Astrocyte (in vitro differentiated cells and primary cell): ENCODE measurements at regions not wholly inside any gene's neighbourhood (a gene's known extent, or its start where the extent isn't known, plus 50 kb on each side); places are given as distances from the start of the nearest gene placed in this dataset.

Experiments used
- DNase-seq: peaks from one replicate; pipeline ENCODE4 v3.0.0-alpha.2; 2010; ENCODE audit warnings: low read depth
- FAIRE-seq: peaks from 2 replicates; lab custom pipeline; 2011; peaks lifted over from hg19 to GRCh38; lab: Jason Lieb, UNC
- H2AFZ ChIP-seq: 2 replicates; pipeline ENCODE4 v1.6.0; 2012; ENCODE audit warnings: low read depth, low read length, inconsistent platforms
- H3K27ac ChIP-seq: 2 replicates; pipeline ENCODE4 v1.5.1; 2011; ENCODE audit warnings: low read depth, low read length, inconsistent platforms
- H3K27me3 ChIP-seq: 2 replicates; pipeline ENCODE4 v1.6.0; 2011; ENCODE audit warnings: low read length, inconsistent platforms; ENCODE audit not compliant: insufficient read depth
- H3K36me3 ChIP-seq: 2 replicates; pipeline ENCODE4 v1.5.1; 2011; ENCODE audit warnings: low read length, inconsistent platforms; ENCODE audit not compliant: insufficient read depth
- H3K4me1 ChIP-seq: 2 replicates; pipeline ENCODE4 v1.5.1; 2011; ENCODE audit warnings: low read length, inconsistent platforms; ENCODE audit not compliant: insufficient read depth
- H3K4me2 ChIP-seq: 2 replicates; pipeline ENCODE4 v1.6.0; 2012; ENCODE audit warnings: low read length, inconsistent platforms
- H3K4me3 ChIP-seq: 2 replicates; pipeline ENCODE4 v1.5.1; 2011; ENCODE audit warnings: low read depth, mild to moderate bottlenecking, low read length, inconsistent platforms; ENCODE audit not compliant: insufficient read depth
- H3K79me2 ChIP-seq: 2 replicates; pipeline ENCODE4 v1.6.0; 2012; ENCODE audit warnings: mild to moderate bottlenecking, low read length, inconsistent platforms; ENCODE audit not compliant: insufficient read depth
- H3K9ac ChIP-seq: 2 replicates; pipeline ENCODE4 v1.6.0; 2012; ENCODE audit warnings: mild to moderate bottlenecking, low read length, inconsistent platforms
- H3K9me3 ChIP-seq: 2 replicates; pipeline ENCODE4 v1.5.1; 2012; ENCODE audit warnings: low read depth, mild to moderate bottlenecking, low read length, inconsistent platforms; ENCODE audit not compliant: insufficient read depth
- H4K20me1 ChIP-seq: 2 replicates; pipeline ENCODE4 v1.6.0; 2012; ENCODE audit warnings: low read length, inconsistent platforms; ENCODE audit not compliant: insufficient read depth
- H3K27ac Mint-ChIP-seq: one replicate; pipeline ENCODE4 v1.8.0; 2021; ENCODE audit warnings: mild to moderate bottlenecking, mixed read lengths; ENCODE audit not compliant: unreplicated experiment
- H3K27me3 Mint-ChIP-seq: one replicate; pipeline ENCODE4 v1.8.0; 2021; ENCODE audit warnings: low read depth, mixed read lengths; ENCODE audit not compliant: unreplicated experiment
- H3K36me3 Mint-ChIP-seq: one replicate; pipeline ENCODE4 v1.8.0; 2021; ENCODE audit warnings: low read depth, mixed read lengths; ENCODE audit not compliant: unreplicated experiment
- H3K4me1 Mint-ChIP-seq: one replicate; pipeline ENCODE4 v1.8.0; 2021; ENCODE audit warnings: low read depth, mixed read lengths; ENCODE audit not compliant: unreplicated experiment
- H3K4me3 Mint-ChIP-seq: one replicate; pipeline ENCODE4 v1.8.0; 2021; ENCODE audit warnings: mild to moderate bottlenecking, moderate library complexity, mixed read lengths; ENCODE audit not compliant: unreplicated experiment
- H3K9me3 Mint-ChIP-seq: one replicate; pipeline ENCODE4 v1.8.0; 2021; ENCODE audit warnings: mild to moderate bottlenecking, mixed read lengths; ENCODE audit not compliant: unreplicated experiment
- CTCF ChIP-seq: IDR thresholded peaks from 2 replicates; pipeline ENCODE4 v1.5.1; 2011; ENCODE audit warnings: low read depth, mild to moderate bottlenecking, inconsistent platforms, low read length, moderate library complexity; ENCODE audit not compliant: insufficient read depth
- EZH2 ChIP-seq: IDR thresholded peaks from 2 replicates; pipeline ENCODE4 v1.6.1; 2012; ENCODE audit warnings: mild to moderate bottlenecking, low read length, inconsistent platforms; ENCODE audit not compliant: insufficient read depth

DNA sequence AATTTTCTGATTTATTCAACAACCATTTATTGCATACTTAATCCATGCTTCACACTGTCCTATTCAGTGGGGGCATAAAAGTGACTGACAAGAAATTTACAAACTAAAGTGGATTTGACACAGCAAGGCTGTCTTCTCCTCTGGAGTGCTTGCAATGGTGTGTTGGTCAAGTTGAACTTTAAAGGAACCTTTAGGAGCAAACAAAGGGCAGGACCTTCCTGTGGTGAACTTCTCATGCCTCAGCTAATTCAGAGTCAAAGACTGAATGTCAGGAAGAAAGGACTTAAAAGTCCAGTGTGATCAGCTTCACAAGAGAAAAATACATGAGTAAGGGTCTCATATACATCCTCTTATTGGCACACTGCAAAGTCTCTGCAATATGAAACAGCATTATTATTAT is 60.8 kb upstream of the TENT5A start:
- no peaks in the 10 kb centered on the region for H3K27me3 Mint-ChIP-seq
- no peak for FAIRE-seq
- Histone ChIP-seq H3K4me1 (no peaks in the 10 kb centered on the region), H3K4me3 (no peak overlapping the region), H3K27ac (no peak overlapping the region), H3K9ac (no peak overlapping the region), H4K20me1 (no peaks in the 10 kb centered on the region), H2AFZ (no peak overlapping the region), H3K27me3 (no peaks in the 10 kb centered on the region), H3K4me2 (no peak overlapping the region), H3K9me3 (no peaks in the 10 kb centered on the region), H3K36me3 (no peaks in the 10 kb centered on the region), H3K79me2 (no peaks in the 10 kb centered on the region)
- H3K9me3 Mint-ChIP-seq = no peaks in the 10 kb centered on the region
- H3K27ac Mint-ChIP-seq = no peak overlapping the region
- TF ChIP-seq EZH2 = no peak
- TF ChIP-seq CTCF = no peak
- H3K4me1 Mint-ChIP-seq = peaks cover 3% of the 10 kb centered on the region
- H3K36me3 Mint-ChIP-seq = no peaks in the 10 kb centered on the region
- DNase-seq = no peak
- H3K4me3 Mint-ChIP-seq = no peak overlapping the region

DNA sequence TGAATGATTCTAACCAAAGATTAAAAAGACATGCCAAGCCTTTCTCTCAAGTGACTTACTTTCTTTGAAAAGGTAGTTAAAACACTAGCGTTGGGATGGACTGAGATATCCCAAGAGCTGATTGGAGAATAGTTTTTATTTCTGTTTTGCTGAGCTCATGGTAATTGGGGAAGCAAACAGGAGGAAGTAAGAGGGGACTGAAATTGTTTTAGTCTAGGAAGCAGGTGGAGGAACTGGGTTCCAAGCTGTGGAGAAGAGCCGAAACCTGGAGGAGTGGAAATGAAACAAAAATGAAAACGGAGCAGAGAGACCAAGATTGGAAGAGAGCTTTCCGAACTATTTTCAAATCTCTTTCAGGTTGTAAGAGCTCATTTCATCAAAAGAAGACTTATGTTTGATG is 59.9 kb upstream of the TENT5A start:
- Histone ChIP-seq H4K20me1 (no peaks in the 10 kb centered on the region), H3K9me3 (no peaks in the 10 kb centered on the region), H3K27me3 (no peaks in the 10 kb centered on the region), H3K4me3 (no peak overlapping the region), H2AFZ (no peak overlapping the region), H3K79me2 (no peaks in the 10 kb centered on the region), H3K27ac (no peak overlapping the region), H3K4me2 (no peak overlapping the region), H3K36me3 (no peaks in the 10 kb centered on the region), H3K9ac (no peak overlapping the region), H3K4me1 (no peaks in the 10 kb centered on the region)
- no peak overlapping the region for H3K4me3 Mint-ChIP-seq
- no peak for DNase-seq
- no peak for FAIRE-seq
- H3K4me1 Mint-ChIP-seq = peaks cover 3% of the 10 kb centered on the region
- H3K36me3 Mint-ChIP-seq = no peaks in the 10 kb centered on the region
- H3K27ac Mint-ChIP-seq = no peak overlapping the region
- no peaks in the 10 kb centered on the region for H3K9me3 Mint-ChIP-seq
- no peaks in the 10 kb centered on the region for H3K27me3 Mint-ChIP-seq
- TF ChIP-seq EZH2 (no peak), CTCF (no peak)

GRCh38 chr6:81808851-81809570 is 56.5 kb upstream of the TENT5A start:
- H3K9me3 Mint-ChIP-seq = no peaks in the 10 kb centered on the region
- no peak for DNase-seq
- no peak overlapping the region for H3K27ac ChIP-seq
- H3K4me1 Mint-ChIP-seq = no peaks in the 10 kb centered on the region
- no peak overlapping the region for H3K4me3 ChIP-seq
- H3K36me3 Mint-ChIP-seq = no peaks in the 10 kb centered on the region
- no peaks in the 10 kb centered on the region for H3K36me3 ChIP-seq
- no peaks in the 10 kb centered on the region for H3K79me2 ChIP-seq
- H3K4me3 Mint-ChIP-seq = no peak overlapping the region
- no peaks in the 10 kb centered on the region for H3K9me3 ChIP-seq
- H3K27ac Mint-ChIP-seq = no peak overlapping the region
- H4K20me1 ChIP-seq = no peaks in the 10 kb centered on the region
- no peaks in the 10 kb centered on the region for H3K27me3 ChIP-seq
- H3K9ac ChIP-seq = no peak overlapping the region
- H2AFZ ChIP-seq = no peak overlapping the region
- H3K4me2 ChIP-seq = no peak overlapping the region
- H3K27me3 Mint-ChIP-seq = no peaks in the 10 kb centered on the region
- no peaks in the 10 kb centered on the region for H3K4me1 ChIP-seq
- no peak for FAIRE-seq
- TF ChIP-seq EZH2 (no peak), CTCF (no peak)
